GM20000 (cell line): ENCODE measurements at regions not wholly inside any gene's neighbourhood (a gene's known extent, or its start where the extent isn't known, plus 50 kb on each side); places are given as distances from the start of the nearest gene placed in this dataset.

ENCODE experiments used
- DNase-seq: peaks from one replicate; pipeline ENCODE4 v3.0.0; 2012; ENCODE audit warnings: low spot score
- TF ChIP-seq, protein P1 (sequence below): IDR thresholded peaks from 2 replicates; pipeline ENCODE4 v1.5.1; 2012; ENCODE audit warnings: mild to moderate bottlenecking, control low read depth; ENCODE audit errors: extremely low read depth, missing control alignments

DNA sequence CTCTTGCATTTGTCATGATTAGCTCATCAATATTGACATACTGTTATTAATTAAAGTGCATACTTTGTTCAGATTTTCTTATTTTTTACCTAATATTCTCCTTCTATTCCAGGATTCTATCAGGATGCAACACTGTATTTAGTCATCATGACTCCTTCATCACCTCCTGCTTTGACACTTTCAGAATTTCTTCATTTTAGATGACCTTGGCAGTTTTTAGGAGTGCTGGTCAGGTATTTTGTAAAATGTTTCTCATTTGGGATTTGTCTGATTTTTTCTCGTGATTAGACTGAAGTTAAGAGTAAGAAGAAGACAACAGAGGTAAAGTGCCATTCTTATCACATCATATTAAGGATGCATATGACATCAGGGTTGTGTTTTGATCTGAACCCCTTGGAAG, 167.0 kb upstream of the FOXG1 start:
- no peak for DNase-seq
- TF ChIP-seq, protein P1, sequence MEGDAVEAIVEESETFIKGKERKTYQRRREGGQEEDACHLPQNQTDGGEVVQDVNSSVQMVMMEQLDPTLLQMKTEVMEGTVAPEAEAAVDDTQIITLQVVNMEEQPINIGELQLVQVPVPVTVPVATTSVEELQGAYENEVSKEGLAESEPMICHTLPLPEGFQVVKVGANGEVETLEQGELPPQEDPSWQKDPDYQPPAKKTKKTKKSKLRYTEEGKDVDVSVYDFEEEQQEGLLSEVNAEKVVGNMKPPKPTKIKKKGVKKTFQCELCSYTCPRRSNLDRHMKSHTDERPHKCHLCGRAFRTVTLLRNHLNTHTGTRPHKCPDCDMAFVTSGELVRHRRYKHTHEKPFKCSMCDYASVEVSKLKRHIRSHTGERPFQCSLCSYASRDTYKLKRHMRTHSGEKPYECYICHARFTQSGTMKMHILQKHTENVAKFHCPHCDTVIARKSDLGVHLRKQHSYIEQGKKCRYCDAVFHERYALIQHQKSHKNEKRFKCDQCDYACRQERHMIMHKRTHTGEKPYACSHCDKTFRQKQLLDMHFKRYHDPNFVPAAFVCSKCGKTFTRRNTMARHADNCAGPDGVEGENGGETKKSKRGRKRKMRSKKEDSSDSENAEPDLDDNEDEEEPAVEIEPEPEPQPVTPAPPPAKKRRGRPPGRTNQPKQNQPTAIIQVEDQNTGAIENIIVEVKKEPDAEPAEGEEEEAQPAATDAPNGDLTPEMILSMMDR = no peak

DNA sequence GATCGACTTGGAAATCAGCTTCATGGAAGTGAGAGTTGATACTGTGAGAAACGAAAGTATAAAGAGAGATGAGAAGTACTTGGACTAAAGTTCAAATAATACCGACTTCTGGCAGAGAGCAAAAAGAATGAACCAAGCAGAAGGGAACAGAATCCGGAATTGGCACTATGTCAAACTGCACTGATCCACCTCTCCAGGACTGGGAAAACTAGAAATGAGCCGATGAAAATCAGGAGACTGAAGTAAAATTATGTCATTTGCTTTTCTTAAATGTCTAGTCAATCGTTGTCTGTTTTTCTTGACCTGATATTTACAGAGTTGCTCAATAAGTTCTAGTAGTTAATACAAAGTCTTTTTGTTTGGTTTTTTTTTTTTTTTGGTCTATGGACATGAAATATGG, 163.0 kb upstream of the FOXG1 start:
- TF ChIP-seq, protein P1 = no peak
- no peak for DNase-seq

DNA sequence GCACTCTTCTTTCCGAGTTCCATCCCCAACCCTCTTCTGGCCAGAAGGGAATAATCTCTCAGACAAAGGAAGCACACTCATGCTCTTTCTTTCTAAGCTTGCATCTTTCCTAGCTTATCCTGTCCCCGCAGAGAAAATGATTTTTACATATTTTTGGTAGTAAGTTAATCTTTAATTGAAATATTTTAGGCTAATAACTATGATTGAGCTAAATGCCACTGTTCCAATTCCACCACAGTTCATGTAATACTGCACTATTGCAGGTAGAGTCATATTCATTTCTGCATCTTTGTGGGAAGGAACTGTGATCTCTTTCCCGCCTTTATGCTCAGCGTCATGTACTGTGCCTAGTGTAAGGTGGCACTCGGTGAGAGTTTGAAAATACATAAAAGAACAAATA, 158.9 kb upstream of the FOXG1 start:
- DNase-seq = no peak
- TF ChIP-seq, protein P1 = no peak

DNA sequence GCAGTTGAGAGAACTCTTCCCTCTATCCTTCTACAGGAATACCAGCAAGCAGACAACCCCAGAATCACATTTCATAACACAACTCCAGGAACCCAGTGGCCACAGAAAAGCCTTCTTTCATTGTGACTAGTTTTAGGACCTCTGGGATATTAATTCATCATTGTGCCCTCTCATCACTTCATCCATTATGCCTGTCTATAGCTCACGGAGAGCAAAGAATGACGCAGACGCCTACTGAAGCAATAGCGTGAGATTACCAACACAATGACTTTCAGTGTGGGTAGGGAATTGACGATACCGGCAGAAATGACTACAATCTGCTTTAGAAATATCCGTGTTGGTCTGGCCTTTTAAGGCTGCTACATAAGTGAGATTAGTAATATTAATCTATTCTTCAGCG, 158.1 kb upstream of the FOXG1 start:
- TF ChIP-seq, protein P1 = no peak
- no peak for DNase-seq

DNA sequence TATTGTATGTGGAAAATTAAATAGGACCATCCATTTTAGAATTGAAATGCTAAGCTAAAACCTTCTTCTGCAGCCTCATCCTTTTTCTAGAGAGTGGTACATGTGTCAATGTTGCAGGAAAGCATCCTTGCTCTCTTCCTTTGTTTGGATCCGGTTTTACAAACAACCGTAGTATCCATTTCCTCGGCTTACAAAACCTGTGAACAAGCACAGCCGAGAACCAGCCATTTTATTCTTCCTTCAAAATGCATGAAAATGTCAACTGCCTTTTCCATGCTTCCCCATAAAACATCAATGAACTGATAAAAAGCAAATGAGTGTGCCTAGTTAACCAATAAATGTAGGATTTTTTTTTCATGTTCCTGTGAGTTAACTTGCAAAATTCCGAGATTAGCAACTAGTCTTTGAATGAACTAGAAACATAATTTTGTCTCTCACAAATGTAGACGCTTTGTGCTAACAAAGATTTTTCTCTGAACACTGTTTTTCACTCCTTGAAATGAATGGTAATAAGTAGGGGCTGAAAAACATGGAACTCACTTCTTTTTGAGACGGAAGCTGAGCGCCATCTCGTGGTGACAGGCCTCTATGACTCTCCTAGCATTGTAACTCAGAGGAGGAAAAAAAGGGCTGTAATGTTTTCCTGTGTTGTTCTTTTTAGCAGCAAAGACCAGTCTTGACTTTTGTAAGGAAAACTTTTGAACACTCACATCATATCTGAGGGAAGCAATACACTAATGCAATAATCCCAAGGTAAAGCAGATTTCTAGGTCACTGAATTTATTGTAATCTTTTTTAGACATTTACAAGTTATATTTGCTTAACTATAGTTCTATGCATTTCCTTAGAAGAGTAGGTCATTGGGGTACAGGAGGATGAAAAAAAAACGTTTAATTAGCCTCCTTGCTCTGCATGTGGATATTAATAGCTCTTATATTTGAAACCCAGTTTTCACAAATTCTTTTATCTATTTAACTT, 157.4 kb upstream of the FOXG1 start:
- TF ChIP-seq, protein P1 = peak; percentile 34
- DNase-seq = peak; percentile 10

DNA sequence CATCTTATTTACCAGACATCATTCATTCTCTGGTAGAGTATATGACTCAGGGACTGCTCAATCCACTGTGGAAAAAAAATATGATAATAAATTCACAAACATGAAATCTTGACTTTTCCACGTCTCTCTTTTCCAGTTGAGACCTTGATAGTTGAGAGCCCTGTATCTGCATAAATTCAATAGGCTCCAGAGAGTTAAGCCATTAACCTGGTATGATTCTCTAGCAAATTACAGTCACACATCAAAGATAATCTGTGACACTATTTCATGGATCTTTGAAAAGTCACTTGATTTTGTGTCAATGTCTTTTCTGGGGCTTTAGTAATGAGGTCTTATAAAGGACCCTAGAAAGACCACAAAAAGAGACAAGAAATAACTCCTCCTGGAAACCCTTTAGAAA, 154.2 kb upstream of the FOXG1 start:
- TF ChIP-seq, protein P1 = no peak
- DNase-seq = no peak

DNA sequence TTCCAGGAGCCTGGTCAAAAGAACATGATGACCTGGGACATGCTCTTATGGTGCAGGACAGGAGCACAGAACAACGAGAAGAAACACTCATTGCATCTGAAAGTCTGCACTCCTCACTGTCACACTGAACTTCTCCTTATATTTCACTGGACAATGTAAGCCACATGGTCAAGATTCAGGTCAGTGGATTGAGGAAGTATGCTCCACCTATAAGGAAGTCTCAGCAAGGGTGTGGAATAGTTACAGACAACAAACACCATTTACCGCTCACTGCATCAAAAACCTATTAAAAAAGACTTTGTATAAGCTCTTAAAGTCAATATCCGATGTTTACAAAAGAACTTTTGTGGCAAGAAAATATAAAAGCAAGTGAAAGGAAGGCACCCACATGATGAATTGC, 153.1 kb upstream of the FOXG1 start:
- no peak for DNase-seq
- TF ChIP-seq, protein P1 = no peak
